ENCODE measurements at regions not wholly inside any gene's neighbourhood (a gene's known extent, or its start where the extent isn't known, plus 50 kb on each side); places are given as distances from the start of the nearest gene placed in this dataset.
"Not testable (repeated sequence)": the region's sequence is repeated elsewhere in the genome, so short reads cannot be mapped to it uniquely, and the experiment has no call there.

DNA sequence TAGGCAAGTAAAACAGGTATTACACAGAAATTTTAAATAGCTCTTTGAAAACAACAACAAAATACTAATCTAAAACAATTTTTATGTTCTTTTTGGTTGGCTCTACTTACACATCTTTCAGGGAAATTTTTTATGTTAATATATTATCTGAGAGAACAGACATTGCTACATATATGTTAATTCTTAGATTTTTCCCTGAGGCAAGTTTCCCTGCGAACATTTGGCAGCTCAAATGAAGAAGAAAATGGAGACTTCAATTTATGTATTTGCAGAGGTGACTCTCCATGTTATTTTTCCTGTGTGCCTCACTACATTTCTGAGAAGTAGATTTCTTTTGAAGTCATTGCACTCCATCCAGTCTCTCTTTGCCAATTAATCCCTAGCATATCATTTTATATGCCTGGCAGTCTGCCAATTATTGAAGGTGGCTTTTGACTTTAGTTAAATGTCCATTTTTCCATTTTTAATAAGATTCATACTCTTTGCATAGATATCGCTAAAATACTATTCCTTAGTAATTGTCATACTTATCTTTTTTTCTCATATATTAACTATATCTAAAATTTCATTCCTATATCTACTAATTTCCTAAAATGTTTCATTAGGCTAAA is 908.2 kb upstream of the CDH10 start:
- TF ChIP-seq GATA1 (IDR thresholded peaks at IDR 0.05; ENCODE audit: low read depth, low read length) = no peak
- no peak for TF ChIP-seq POLR2A (IDR thresholded peaks at IDR 0.05; ENCODE audit: low read length)
- no peak for DNase-seq

DNA sequence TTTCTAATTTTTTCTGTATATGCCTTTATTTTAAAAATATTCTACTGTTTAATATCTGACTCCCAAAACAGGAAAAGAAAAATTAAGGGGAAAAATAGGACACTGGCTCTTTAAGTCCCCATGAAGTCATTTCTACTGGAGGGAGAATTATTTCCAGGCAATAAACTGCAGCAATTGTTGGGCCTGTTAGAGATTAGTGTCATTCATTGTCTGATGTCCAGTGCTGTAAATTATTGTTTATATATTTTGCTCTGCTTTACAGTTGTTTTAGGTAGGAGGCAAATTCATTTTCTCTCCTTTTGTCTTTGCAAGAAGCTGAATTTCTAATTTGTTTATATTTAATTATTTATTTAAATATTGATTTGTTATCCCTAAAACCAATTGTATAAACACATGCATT is 906.0 kb upstream of the CDH10 start:
- no peak for DNase-seq

DNA sequence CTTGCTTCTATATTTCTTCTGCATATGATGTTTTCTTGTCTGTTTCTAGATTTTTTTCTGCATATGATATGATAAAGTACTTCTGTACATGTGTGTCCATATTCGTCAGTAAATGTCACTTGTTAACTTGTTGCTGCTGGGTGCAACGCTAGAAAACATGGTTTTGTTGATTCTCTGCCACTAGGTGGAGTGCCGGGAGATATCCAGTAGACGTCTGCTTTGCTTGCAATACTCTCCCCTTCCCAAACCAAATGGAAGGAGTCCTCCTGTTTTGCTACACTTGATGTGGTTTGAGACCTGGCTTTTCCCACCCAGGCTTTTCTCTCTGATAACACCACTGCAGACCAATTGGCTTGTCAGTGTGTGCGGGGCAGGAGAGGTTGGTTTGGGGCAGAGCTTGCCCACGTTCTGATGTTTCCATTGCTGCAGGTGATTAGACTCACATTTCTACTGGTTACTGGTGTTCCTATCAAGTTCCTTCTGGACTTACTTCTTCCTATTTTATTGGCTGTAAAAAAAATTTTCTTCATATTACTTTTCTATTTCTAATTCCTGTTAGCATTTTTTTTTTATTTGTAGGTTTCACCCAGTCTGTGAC is 900.0 kb upstream of the CDH10 start:
- TF ChIP-seq POLR2A (IDR thresholded peaks at IDR 0.05; ENCODE audit: low read length) = no peak
- no peak for TF ChIP-seq GATA1 (IDR thresholded peaks at IDR 0.05; ENCODE audit: low read depth, low read length)
- DNase-seq = peak; percentile 1 to 9

More for the DNA sequence above, 906.0 kb upstream of the CDH10 start:
- no peak for TF ChIP-seq POLR2A (IDR thresholded peaks at IDR 0.05; ENCODE audit: low read length)
- TF ChIP-seq GATA1 (IDR thresholded peaks at IDR 0.05; ENCODE audit: low read depth, low read length) = no peak

DNA sequence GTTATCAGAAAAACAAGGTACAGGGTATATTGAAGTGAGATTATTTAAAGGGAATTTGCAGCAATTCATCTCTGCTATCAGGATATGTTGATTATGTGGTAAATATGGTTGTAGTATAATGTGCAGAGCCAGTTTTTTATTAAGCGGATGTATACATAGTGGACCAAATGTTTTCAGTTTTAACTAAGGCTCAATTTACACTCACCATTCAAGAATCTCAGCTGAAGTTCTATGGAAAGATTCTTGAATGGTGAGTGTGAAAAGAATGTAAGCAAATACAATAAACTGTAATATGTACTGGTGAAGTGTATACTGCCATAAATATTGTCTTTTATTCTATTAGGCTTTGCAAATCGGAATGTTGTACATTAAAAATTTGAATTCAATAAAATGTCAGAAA is 895.9 kb upstream of the CDH10 start:
- DNase-seq = no peak

DNA sequence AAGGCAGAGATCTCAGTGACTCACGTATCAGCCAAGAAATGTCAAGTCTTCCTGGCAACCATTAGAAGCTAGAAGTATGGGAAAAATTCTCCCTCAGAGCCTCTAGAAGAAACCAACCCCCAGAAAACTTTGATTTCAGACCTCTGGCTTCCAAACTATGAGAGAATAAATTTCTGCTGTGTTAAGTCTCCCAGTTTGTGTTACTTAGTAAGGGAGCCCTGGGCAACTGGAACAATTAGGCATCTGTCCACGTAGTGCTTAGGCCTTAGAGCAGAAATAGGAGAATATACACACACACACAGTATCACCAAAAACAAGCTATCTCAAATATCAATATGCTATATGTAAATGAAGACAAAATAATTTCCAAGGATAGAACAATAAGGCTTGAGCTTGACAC is 894.8 kb upstream of the CDH10 start:
- no peak for DNase-seq

More for the DNA sequence above, 895.9 kb upstream of the CDH10 start:
- no peak for TF ChIP-seq POLR2A (IDR thresholded peaks at IDR 0.05; ENCODE audit: low read length)

DNA sequence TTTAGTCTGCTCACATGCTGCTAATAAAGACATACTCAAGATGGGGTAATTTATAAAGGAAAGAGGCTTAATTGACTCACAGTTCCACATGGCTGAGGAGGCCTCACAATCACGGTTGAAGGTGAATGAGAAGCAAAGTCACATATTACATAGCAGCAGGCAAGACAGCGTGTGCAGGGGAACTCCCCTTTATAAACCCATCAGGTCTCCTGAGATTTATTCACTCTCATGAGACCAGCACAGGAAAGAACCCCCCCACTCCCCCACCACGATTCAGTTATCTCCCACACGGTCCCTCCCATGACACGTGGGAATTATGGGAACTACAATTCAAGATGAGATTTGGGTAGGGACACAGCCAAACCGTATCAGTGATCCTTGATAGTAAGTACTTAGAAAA is 891.7 kb upstream of the CDH10 start:
- DNase-seq = not testable (repeated sequence)

More for the DNA sequence above, 894.8 kb upstream of the CDH10 start:
- TF ChIP-seq GATA1 (IDR thresholded peaks at IDR 0.05; ENCODE audit: low read depth, low read length) (no peak), POLR2A (IDR thresholded peaks at IDR 0.05; ENCODE audit: low read length) (no peak)

DNA sequence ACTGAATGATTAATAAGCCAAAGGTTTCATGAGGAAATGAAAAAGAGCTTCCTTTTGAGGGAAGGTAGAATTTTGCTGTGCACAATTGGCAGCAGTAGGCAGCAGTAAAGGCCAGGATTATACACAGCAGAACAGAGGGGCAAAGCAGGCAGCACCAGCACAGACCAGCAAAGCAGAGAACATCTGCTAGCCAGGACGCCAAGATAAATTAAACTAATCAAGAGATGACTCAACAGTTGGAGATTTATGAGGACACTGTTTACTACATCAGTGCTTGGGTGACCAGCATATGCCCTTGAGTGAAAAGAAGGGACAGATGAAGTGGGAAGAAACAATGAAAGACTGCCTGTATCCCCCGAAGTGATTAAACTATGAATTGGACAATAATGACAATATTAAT is 871.4 kb upstream of the CDH10 start:
- DNase-seq = no peak

DNA sequence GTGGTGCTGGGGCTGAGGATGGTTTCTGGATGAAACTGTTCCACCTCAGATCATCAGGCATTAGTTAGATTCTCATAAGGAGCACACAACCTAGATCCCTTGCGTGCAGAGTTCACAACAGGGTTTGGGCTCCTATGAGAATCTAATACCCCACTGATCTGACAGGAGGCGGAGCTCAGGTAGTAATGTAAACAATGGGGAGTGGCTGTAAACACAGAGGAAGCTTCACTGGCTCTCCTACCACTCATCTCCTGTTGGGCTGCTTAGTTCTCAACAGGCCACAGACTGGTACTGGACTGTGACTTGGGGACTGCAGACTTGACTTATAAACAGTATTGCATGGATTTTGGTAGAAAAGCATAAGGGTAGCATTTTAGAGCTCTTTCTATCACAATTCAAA is 870.7 kb upstream of the CDH10 start:
- TF ChIP-seq GATA1 (IDR thresholded peaks at IDR 0.05; ENCODE audit: low read depth, low read length) (no peak), POLR2A (IDR thresholded peaks at IDR 0.05; ENCODE audit: low read length) (no peak)

More for the DNA sequence above, 871.4 kb upstream of the CDH10 start:
- TF ChIP-seq POLR2A (IDR thresholded peaks at IDR 0.05; ENCODE audit: low read length) (no peak), GATA1 (IDR thresholded peaks at IDR 0.05; ENCODE audit: low read depth, low read length) (no peak)

DNA sequence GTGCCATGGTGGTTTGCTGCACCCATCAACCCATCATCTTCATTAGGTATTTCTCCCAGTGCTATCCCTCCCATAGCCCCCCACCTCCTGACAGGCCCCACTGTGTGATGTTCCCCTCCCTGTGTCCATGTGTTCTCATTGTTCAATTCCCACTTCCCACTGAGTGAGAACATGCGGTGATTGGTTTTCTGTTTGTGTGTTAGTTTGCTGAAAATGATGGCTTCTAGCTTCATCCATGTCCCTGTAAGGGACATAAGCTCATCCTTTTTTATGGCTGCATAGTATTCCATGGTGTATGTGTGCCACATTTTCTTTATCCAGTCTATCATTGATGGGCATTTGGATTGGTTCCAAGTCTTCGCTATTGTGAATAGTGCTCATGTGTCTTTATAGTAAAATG is 865.9 kb upstream of the CDH10 start:
- not testable (repeated sequence) for DNase-seq

More for the DNA sequence above, 870.7 kb upstream of the CDH10 start:
- no peak for DNase-seq

DNA sequence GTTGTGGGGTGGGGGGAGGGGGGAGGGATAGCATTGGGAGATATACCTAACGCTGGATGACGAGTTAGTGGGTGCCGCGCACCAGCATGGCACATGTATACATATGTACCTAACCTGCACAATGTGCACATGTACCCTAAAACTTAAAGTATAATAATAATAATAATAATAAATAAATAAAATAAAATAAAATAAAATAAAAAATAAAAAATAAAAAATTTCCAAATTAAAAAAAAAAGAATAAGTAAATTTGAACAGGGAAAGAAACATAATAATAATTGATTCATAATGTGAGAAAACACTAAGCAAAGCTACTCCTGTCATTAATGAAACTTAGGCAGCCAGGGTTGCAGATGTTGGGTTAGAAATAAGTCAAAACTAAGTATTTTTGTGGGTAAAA is 863.2 kb upstream of the CDH10 start:
- not testable (repeated sequence) for DNase-seq

DNA sequence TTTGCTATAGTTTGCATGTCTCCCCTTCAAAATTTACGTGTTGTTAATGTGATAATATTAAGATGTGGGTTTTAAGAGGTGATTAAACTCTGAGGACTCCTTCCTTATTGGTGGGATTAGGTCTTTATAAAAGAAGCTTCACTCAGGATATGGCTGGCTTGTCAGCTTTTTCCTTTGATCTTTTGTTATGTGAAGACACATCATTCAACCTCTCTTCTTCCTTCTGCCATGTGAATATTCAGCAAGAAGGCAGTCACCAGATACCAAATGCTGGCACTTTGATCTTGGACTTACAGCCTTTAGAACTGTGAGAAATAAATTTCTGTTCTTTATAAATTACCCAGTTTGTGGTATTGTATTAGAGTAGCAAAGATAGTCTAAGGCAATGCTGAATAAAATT is 855.9 kb upstream of the CDH10 start:
- no peak for DNase-seq
- TF ChIP-seq GATA1 (IDR thresholded peaks at IDR 0.05; ENCODE audit: low read depth, low read length) = no peak
- no peak for TF ChIP-seq POLR2A (IDR thresholded peaks at IDR 0.05; ENCODE audit: low read length)

DNA sequence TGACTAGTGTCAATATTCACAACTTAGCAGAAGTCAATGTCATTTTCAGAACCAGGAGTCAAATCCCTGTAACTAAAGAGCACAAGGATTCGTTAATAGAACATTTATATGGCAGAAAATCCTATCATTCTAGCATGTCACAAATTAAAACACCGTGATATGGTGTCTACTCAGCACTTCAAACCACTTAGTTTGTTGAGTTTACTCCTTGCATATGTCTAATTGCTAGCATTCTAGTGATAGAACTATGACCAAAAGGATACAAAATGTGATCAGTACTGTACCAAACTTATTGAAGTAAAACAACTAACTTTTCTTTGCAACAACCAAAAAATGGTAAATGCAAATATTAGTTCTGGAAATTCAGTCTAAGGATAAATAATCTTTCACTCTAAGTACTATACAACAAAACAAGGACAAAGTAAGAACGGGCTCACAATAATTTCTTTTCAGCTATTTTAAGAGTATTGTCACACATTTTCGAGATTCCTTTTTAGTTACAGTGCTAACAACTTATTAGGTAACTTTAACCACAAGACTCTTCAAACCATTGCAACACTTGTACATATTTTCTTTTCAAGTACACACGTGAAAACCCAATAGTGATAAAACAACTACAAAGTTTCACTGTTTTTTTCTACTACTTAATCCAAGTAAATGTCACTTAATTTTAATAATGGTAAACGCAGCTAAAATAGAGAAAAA is 845.2 kb upstream of the CDH10 start:
- TF ChIP-seq POLR2A (IDR thresholded peaks at IDR 0.05; ENCODE audit: low read length) = no peak
- TF ChIP-seq GATA1 (IDR thresholded peaks at IDR 0.05; ENCODE audit: low read depth, low read length) = no peak
- DNase-seq = no peak

DNA sequence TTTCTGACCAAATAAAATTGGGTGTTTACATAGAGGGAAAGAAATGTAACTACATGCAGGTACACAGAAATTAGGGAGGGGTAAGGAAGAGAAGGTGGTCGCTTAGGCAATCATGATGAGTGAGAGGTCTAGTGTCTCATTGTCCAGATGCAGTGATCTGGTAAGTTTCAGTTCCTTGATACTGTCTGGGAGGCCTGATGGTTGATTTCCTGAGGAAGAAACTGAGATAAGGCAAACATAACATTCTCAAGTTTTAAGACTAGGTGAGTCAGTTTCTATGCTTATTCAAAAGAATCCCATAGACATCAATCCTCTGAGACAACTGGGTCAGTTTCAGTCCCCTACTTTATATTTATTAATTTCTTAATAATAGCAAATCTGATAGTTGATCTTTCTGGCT is 843.3 kb upstream of the CDH10 start:
- no peak for TF ChIP-seq POLR2A (IDR thresholded peaks at IDR 0.05; ENCODE audit: low read length)
- no peak for TF ChIP-seq GATA1 (IDR thresholded peaks at IDR 0.05; ENCODE audit: low read depth, low read length)
- no peak for DNase-seq

DNA sequence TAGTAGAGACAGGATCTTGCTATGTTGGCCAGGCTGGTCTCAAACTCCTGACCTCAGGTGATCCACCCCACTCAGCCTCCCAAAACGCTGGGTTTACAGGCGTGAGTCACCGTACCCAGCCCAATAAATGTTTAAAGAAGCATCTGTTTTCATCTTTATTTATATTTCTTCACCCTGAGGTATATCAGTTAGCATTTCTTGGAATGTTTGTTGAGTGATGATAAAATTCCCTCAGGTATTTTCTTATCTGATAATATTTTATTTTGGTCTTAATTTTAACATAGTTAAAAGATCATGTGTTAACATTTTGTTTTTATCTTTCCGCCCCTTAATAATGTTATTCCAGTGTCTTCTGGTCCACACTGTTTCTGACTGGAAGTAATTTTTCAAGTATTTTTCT is 839.6 kb upstream of the CDH10 start:
- no peak for DNase-seq
- TF ChIP-seq POLR2A (IDR thresholded peaks at IDR 0.05; ENCODE audit: low read length) = no peak
- no peak for TF ChIP-seq GATA1 (IDR thresholded peaks at IDR 0.05; ENCODE audit: low read depth, low read length)

DNA sequence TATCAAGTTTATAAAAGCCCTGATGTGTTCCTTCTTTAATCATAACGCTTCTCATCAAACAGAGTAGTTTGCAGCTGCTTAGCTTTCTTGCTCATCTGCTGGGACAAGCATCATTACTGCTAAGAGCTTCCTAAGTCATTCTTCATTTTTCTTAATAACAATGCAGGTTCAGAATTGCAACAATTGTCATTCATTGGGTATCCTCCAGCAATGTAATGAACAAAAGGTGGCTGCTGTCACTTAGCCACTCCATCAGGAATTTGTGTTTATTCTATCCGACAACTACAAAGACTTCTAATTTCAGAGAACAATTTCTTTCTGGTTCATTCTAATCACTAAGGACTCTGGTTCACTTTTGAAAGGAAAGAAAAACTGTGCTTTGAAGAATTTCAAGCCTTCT is 836.7 kb upstream of the CDH10 start:
- no peak for TF ChIP-seq GATA1 (IDR thresholded peaks at IDR 0.05; ENCODE audit: low read depth, low read length)
- TF ChIP-seq POLR2A (IDR thresholded peaks at IDR 0.05; ENCODE audit: low read length) = no peak
- no peak for DNase-seq

Data from erythroblast (primary cell).